Gastroesophageal sphincter (tissue), 3 donors: ENCODE measurements at regions not wholly inside any gene's neighbourhood (a gene's known extent, or its start where the extent isn't known, plus 50 kb on each side); places are given as distances from the start of the nearest gene placed in this dataset.

Experiments used
- CTCF ChIP-seq, 4 experiments: fragments of 200-600 bp in 2 of 4; fragments of 450-650 bp in 2 of 4; sonication (generic) in 1 of 4; IDR thresholded peaks; one replicate each; pipeline ENCODE4 v1.5.1; 2017 to 2019; ENCODE audit warnings: antibody characterized with exemption in 4 of 4, mild to moderate bottlenecking in 2 of 4, moderate library complexity in 2 of 4
- EP300 ChIP-seq: sonication (generic); formaldehyde crosslinking; IDR thresholded peaks from one replicate; pipeline ENCODE4 v1.6.1; 2017; ENCODE audit warnings: antibody characterized with exemption, mild to moderate bottlenecking

GRCh38 chr3:67244130-67244529, 246.0 kb downstream of the KBTBD8 start:
- TF ChIP-seq CTCF (IDR thresholded peaks at IDR 0.05) (no peak), EP300 (no peak)
